HFFc6 (cell line): ENCODE measurements at regions not wholly inside any gene's neighbourhood (a gene's known extent, or its start where the extent isn't known, plus 50 kb on each side); places are given as distances from the start of the nearest gene placed in this dataset.

Experiments
- DNase-seq: peaks from one replicate; pipeline ENCODE4 v3.0.0-alpha.2; 2018
- H3K27ac Mint-ChIP-seq: 2 replicates; pipeline ENCODE4 v1.8.0; 2020; ENCODE audit warnings: mild to moderate bottlenecking, mixed read lengths
- H3K27me3 Mint-ChIP-seq: 2 replicates; pipeline ENCODE4 v1.8.0; 2021; ENCODE audit warnings: mild to moderate bottlenecking, moderate library complexity, mixed read lengths; ENCODE audit not compliant: insufficient read depth
- H3K36me3 Mint-ChIP-seq: 2 replicates; pipeline ENCODE4 v1.8.0; 2021; ENCODE audit warnings: low read depth, mixed read lengths
- H3K4me1 Mint-ChIP-seq: 2 replicates; pipeline ENCODE4 v1.8.0; 2020; ENCODE audit warnings: low read depth, mixed read lengths
- H3K4me3 Mint-ChIP-seq: 2 replicates; pipeline ENCODE4 v1.8.0; 2020; ENCODE audit warnings: mild to moderate bottlenecking, moderate library complexity, mixed read lengths
- H3K9me3 Mint-ChIP-seq: 2 replicates; pipeline ENCODE4 v1.8.0; 2020; ENCODE audit warnings: mild to moderate bottlenecking, mixed read lengths
- TF ChIP-seq, protein P1 (sequence below): fragments of 200-600 bp; sonication (generic); IDR thresholded peaks from 2 replicates; pipeline ENCODE4 v1.5.0; 2021; ENCODE audit warnings: antibody characterized with exemption, mild to moderate bottlenecking

DNA sequence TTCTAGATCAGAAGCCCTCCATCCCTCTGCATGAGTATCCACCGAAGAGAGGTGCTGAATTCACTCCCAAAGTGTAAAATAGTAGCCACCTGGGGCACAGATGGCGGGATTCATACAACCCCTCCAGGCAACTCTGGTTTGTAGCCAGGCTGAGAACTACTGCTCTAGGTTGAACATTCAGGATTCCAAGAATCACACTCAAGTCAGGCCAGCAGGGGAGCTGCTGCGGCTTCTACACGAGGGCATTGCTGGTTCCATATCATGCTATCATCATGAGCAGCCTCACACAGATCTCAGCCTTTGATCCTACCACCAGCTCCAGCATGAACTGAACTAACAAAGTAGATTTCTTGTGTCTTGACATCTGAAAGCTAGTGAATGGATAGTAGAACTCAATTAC is 367.9 kb downstream of the DIRAS2 start:
- Mint-ChIP-seq H3K27me3 (no peaks in the 10 kb centered on the region; the same call in 1 of the 2 replicates), H3K27ac (no peak overlapping the region), H3K4me1 (no peaks in the 10 kb centered on the region), H3K36me3 (no peaks in the 10 kb centered on the region), H3K9me3 (peaks cover 9% of the 10 kb centered on the region; the same call in 1 of the 2 replicates), H3K4me3 (no peak overlapping the region)
- DNase-seq, result no peak
- TF ChIP-seq, protein P1, sequence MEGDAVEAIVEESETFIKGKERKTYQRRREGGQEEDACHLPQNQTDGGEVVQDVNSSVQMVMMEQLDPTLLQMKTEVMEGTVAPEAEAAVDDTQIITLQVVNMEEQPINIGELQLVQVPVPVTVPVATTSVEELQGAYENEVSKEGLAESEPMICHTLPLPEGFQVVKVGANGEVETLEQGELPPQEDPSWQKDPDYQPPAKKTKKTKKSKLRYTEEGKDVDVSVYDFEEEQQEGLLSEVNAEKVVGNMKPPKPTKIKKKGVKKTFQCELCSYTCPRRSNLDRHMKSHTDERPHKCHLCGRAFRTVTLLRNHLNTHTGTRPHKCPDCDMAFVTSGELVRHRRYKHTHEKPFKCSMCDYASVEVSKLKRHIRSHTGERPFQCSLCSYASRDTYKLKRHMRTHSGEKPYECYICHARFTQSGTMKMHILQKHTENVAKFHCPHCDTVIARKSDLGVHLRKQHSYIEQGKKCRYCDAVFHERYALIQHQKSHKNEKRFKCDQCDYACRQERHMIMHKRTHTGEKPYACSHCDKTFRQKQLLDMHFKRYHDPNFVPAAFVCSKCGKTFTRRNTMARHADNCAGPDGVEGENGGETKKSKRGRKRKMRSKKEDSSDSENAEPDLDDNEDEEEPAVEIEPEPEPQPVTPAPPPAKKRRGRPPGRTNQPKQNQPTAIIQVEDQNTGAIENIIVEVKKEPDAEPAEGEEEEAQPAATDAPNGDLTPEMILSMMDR, result no peak

DNA sequence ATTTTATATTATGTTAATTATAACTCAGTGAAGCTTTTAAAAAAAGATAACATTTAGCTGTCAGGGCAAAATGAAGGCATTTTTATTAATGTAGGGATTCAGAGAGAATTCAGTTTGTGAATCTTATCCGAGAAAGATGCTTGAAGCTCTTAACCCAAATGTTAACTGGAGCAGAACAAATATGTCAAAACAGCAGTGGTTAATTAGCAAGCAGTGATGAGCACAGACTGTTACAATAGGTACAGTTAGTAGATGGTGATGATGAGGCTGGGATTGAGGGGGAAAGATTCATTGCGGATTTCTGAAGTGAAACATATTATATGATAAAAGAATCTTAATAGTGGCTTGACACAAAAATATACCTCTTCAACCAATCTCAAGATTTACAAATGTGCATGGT is 356.7 kb downstream of the DIRAS2 start:
- peaks cover 2% of the 10 kb centered on the region; the same call in 1 of the 2 replicates for H3K27me3 Mint-ChIP-seq
- DNase-seq, result no peak
- H3K27ac Mint-ChIP-seq, result no peak overlapping the region
- TF ChIP-seq, protein P1, result no peak
- H3K36me3 Mint-ChIP-seq, result no peaks in the 10 kb centered on the region
- no peak overlapping the region for H3K4me3 Mint-ChIP-seq
- no peaks in the 10 kb centered on the region for H3K4me1 Mint-ChIP-seq
- H3K9me3 Mint-ChIP-seq, result peaks cover 14% of the 10 kb centered on the region; the same call in 1 of the 2 replicates

DNA sequence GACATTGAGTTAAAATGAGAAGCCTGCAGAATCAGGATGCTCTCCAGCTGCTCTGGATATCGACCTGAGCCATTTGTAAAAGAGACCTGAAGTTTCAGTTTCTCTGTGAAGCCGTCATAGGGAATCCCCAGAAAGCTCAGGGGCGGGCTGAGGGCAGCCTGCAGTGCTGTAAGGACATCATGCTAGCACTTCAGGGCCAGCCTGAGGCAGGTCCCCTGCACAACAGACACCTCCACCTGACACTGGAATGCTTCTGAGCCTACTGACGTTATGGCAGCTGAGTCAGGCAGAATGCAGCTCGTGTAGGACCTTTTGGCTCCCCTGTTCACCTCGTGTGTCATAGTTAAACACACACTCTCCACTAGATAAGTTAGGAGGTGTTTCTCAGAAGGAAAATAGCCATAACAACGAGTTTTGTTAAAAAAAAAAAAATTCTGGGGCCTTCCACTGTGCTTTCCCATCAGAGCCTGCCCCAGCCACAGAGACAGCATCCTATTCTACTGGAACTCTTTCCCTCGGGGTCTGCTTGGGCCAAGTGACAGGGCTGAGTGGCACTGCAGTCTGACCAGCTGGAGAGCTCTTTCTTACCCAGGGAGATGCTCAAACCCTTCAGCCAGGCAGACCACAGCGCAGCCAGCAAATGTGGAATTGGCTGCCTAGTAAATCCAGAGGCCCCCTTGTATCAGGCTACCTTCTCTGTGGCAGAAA is 354.9 kb downstream of the DIRAS2 start:
- DNase-seq, result no peak
- no peaks in the 10 kb centered on the region for H3K4me1 Mint-ChIP-seq

GRCh38 chr9:90288275-90288639 is 354.4 kb downstream of the DIRAS2 start:
- TF ChIP-seq, protein P1, result no peak
- no peaks in the 10 kb centered on the region for H3K36me3 Mint-ChIP-seq
- H3K27me3 Mint-ChIP-seq, result 0 out of 2 replicates have a peak, but pooled peaks cover 2% of the 10 kb centered on the region
- H3K4me3 Mint-ChIP-seq, result no peak overlapping the region
- no peaks in the 10 kb centered on the region; the same call in 1 of the 2 replicates for H3K9me3 Mint-ChIP-seq
- H3K27ac Mint-ChIP-seq, result no peak overlapping the region
- no peaks in the 10 kb centered on the region for H3K4me1 Mint-ChIP-seq
- DNase-seq, result no peak

More for the DNA sequence above, 354.9 kb downstream of the DIRAS2 start:
- H3K36me3 Mint-ChIP-seq, result no peaks in the 10 kb centered on the region
- no peak overlapping the region for H3K4me3 Mint-ChIP-seq
- H3K27me3 Mint-ChIP-seq, result 0 out of 2 replicates have a peak, but pooled peaks cover 2% of the 10 kb centered on the region
- H3K27ac Mint-ChIP-seq, result no peak overlapping the region
- TF ChIP-seq, protein P1, result no peak
- no peaks in the 10 kb centered on the region; the same call in 1 of the 2 replicates for H3K9me3 Mint-ChIP-seq

GRCh38 chr9:90290716-90291485 is 351.7 kb downstream of the DIRAS2 start:
- Mint-ChIP-seq H3K36me3 (no peaks in the 10 kb centered on the region), H3K27me3 (0 out of 2 replicates have a peak, but pooled peaks cover 2% of the 10 kb centered on the region), H3K4me1 (peaks cover under 1% of the 10 kb centered on the region; the same call in 1 of the 2 replicates), H3K4me3 (no peak overlapping the region), H3K27ac (no peak overlapping the region), H3K9me3 (no peaks in the 10 kb centered on the region; the same call in 1 of the 2 replicates)
- no peak for DNase-seq
- TF ChIP-seq, protein P1, result no peak
